Activated CD4-positive, alpha-beta memory T cell treated with anti-CD3 and anti-CD28 coated beads, Interleukin-2, amount 10 ng/mL, durations not matched to agents 7 days and 5 days (primary cell): ENCODE measurements at regions not wholly inside any gene's neighbourhood (a gene's known extent, or its start where the extent isn't known, plus 50 kb on each side); places are given as distances from the start of the nearest gene placed in this dataset.

Source experiments
- CTCF ChIA-PET: fragments of 350-600 bp; sonication (Branson Sonifier 250); formaldehyde crosslinking; loops from one replicate; lab custom pipeline; 2021; ENCODE audit warnings: antibody characterized with exemption, inconsistent platforms; lab: Charles Lee
- POLR2A ChIA-PET: fragments of 350-600 bp; sonication (Branson Sonifier 250); formaldehyde crosslinking; loops from one replicate; lab custom pipeline; 2021; ENCODE audit warnings: antibody characterized with exemption; lab: Charles Lee
- DNase-seq: peaks from one replicate; pipeline ENCODE4 v3.0.0-alpha.2; 2020
- H3K27ac Mint-ChIP-seq: one replicate; pipeline ENCODE4 v1.8.0; 2021; ENCODE audit warnings: mild to moderate bottlenecking, mixed read lengths
- H3K27me3 Mint-ChIP-seq: one replicate; pipeline ENCODE4 v1.8.0; 2021; ENCODE audit warnings: mixed read lengths
- H3K36me3 Mint-ChIP-seq: one replicate; pipeline ENCODE4 v1.8.0; 2021; ENCODE audit warnings: low read depth, mixed read lengths
- H3K4me1 Mint-ChIP-seq: one replicate; pipeline ENCODE4 v1.8.0; 2021; ENCODE audit warnings: mixed read lengths
- H3K4me3 Mint-ChIP-seq: one replicate; pipeline ENCODE4 v1.8.0; 2021; ENCODE audit warnings: mild to moderate bottlenecking, mixed read lengths
- H3K9me3 Mint-ChIP-seq: one replicate; pipeline ENCODE4 v1.8.0; 2021; ENCODE audit warnings: mixed read lengths

DNA sequence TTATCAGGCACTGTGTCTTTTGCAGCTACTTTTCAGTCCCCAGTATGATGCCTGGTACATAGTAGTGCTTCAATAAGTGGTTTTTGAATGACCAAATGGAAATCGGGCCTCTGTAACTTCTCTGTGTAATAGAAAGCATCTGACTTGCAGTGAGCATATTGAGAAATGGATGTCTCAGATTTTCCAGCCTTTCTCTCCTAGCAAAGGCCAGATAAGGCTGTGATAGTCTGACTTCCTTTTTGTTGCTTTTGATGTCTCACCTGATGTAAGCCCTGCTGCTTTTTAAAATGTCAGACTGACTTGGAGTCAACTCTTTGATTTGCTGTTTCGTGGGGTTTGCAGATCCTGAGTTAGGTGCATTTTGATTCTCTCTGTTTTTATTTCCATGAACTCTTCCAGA lies 590.0 kb upstream of the ZNF608 start:
- H3K36me3 Mint-ChIP-seq: no peaks in the 10 kb centered on the region
- ChIA-PET CTCF (no interaction called here), POLR2A (no interaction called here)
- no peaks in the 10 kb centered on the region for H3K4me1 Mint-ChIP-seq
- no peak overlapping the region for H3K4me3 Mint-ChIP-seq
- no peak overlapping the region for H3K27ac Mint-ChIP-seq
- H3K9me3 Mint-ChIP-seq: peaks cover 8% of the 10 kb centered on the region
- DNase-seq: no peak
- no peaks in the 10 kb centered on the region for H3K27me3 Mint-ChIP-seq

DNA sequence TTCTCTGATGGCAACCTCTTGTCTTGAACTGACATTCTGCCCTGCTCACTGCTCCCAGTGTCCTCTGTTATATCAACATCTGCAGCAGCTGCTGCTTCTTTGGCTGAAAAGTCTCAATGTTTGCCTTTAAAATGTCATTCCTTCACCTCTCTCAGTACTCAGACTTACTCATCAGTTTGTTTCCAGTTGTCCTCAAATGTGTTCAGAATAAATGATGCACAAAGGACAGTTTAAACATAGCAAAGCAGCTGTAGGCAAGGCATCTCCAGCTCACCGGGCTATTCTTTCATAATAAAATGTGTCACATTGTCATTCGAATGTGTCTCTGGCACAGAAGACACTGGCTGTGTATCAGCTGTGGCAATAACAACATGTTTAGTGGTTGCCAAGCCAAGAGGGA lies 590.9 kb upstream of the ZNF608 start:
- Mint-ChIP-seq H3K27me3 (no peaks in the 10 kb centered on the region), H3K4me3 (no peak overlapping the region), H3K4me1 (no peaks in the 10 kb centered on the region), H3K36me3 (no peaks in the 10 kb centered on the region), H3K9me3 (peaks cover 11% of the 10 kb centered on the region), H3K27ac (no peak overlapping the region)
- CTCF ChIA-PET: no interaction called here
- POLR2A ChIA-PET: no interaction called here
- DNase-seq: no peak

DNA sequence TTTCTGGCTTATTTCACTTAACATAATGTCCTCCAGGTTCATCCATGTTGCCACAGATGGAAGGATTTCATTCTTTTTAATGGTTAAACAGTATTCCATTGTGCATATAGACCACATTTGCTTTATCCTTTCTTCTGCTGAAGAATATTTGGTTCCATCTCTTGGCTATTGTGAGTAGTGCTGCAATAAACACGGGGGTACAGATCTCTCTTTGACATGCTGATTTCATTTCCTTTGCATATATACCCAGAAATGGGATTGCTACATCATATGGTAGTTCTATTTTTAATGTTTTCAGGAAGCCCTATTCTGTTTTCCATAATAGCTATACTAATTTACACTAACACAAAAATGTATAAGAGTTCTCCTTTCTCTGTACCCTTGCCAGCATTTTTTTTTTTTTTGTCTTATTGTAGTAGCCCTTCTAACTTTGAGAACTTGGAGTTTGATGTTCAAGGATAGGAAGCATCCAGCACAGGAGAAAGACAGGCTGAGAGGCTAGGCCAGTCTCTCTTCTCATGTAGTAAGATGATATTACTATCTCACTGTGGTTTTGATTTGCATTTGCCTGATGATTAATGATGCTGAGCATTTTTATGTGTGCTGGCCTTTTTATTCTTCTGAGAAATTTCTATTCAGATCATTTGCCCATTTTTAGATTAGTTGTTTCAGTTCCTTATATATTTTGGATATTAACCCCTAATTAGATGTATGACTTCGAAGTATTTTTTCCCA lies 592.2 kb upstream of the ZNF608 start:
- H3K9me3 Mint-ChIP-seq: peaks cover 14% of the 10 kb centered on the region
- no peaks in the 10 kb centered on the region for H3K27me3 Mint-ChIP-seq
- CTCF ChIA-PET: no interaction called here
- H3K4me3 Mint-ChIP-seq: no peak overlapping the region
- H3K27ac Mint-ChIP-seq: no peak overlapping the region
- no peak for DNase-seq
- H3K4me1 Mint-ChIP-seq: no peaks in the 10 kb centered on the region
- POLR2A ChIA-PET: no interaction called here
- no peaks in the 10 kb centered on the region for H3K36me3 Mint-ChIP-seq

DNA sequence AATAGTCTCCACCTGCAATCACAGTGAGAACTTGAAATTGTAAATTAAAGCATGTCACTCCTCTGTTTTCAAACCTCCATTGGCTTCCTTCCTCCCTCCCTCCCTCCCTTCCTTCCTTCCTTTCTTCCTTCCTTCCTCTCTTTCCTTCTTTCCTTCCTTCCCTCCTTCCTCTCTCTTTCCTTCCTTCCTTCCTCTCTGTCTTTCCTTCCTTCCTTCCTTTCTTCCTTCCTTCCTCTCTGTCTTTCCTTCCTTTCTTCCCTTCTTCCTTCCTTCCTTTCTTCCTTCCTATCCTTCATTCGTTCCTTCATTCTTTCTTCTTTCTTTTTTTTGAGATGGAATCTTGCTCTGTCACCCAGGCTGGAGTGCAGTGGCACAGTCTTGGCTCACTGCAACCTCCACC lies 595.0 kb upstream of the ZNF608 start:
- Mint-ChIP-seq H3K9me3 (peaks cover 18% of the 10 kb centered on the region), H3K27me3 (no peaks in the 10 kb centered on the region), H3K4me3 (no peak overlapping the region), H3K27ac (no peak overlapping the region), H3K36me3 (no peaks in the 10 kb centered on the region), H3K4me1 (no peaks in the 10 kb centered on the region)
- ChIA-PET CTCF (no interaction called here), POLR2A (no interaction called here)
- DNase-seq: no peak

DNA sequence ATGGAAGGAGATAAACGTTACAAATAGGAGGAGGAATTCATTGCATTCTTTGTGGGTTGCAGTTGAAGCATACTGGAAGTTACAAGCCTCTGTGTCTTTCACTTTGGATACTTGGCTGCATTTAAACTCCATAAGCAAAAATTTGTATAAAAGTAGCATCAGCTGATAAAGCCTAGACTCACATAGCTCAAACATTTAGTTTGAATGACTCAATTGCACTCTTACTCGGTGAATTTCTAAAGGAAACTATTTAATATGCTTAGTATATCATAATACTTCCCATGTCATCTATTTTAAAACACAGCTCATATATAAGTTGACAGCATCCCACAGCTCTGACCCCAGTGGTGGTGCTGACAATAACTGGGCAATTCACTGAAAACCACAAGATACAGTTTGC lies 596.6 kb upstream of the ZNF608 start:
- H3K9me3 Mint-ChIP-seq: peaks cover 23% of the 10 kb centered on the region
- no peaks in the 10 kb centered on the region for H3K4me1 Mint-ChIP-seq
- no peaks in the 10 kb centered on the region for H3K27me3 Mint-ChIP-seq
- H3K27ac Mint-ChIP-seq: no peak overlapping the region
- H3K4me3 Mint-ChIP-seq: no peak overlapping the region
- CTCF ChIA-PET: no interaction called here
- no peaks in the 10 kb centered on the region for H3K36me3 Mint-ChIP-seq
- POLR2A ChIA-PET: no interaction called here
- no peak for DNase-seq

DNA sequence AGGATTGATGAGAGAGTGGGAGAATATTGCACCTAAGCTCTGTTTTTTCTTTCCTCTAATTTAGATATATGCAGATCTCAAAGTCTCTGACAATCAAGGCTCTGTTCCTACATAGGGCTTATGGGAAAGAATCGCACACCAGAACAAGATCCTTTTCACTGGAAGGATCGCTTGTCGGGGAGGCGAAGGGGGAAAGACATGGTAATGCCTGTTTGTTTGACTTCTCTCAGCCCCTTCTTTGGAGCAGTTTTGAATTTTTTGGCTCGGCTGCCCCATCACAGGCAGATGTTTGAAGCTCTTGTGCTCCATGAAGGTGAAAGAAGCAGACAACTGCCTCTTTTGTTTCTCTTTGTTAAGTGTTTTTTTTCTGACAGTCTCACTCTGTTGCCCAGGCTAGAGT lies 599.9 kb upstream of the ZNF608 start:
- POLR2A ChIA-PET: no interaction called here
- H3K27me3 Mint-ChIP-seq: no peaks in the 10 kb centered on the region
- H3K4me3 Mint-ChIP-seq: no peak overlapping the region
- H3K36me3 Mint-ChIP-seq: no peaks in the 10 kb centered on the region
- DNase-seq: no peak
- H3K27ac Mint-ChIP-seq: no peak overlapping the region
- CTCF ChIA-PET: no interaction called here
- H3K4me1 Mint-ChIP-seq: no peaks in the 10 kb centered on the region
- H3K9me3 Mint-ChIP-seq: peaks cover 15% of the 10 kb centered on the region

DNA sequence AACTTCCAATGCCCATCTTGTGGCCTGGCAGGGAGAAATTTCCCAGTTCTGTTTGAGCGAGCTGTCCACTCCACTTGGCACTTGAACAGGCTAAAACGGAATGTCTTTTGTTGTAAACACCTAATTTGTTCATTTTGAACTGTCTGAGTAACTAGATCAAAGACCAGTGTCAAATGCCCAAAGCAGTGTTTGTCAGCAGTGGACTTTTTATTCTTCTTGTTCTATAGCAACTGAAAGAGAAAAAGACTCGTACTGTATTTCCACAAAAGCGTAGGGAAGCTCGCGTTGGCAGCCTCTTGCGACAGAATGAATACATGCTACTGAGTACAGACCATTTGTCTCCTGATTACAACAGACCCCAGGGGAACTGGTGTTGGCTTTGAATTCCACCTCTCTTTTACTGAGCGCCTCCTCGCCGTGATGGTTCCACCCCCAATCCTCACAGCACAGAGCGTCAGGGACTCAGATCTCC lies 601.8 kb upstream of the ZNF608 start:
- Mint-ChIP-seq H3K27ac (no peak overlapping the region), H3K27me3 (no peaks in the 10 kb centered on the region), H3K4me3 (no peak overlapping the region), H3K36me3 (no peaks in the 10 kb centered on the region), H3K4me1 (no peaks in the 10 kb centered on the region), H3K9me3 (peaks cover 16% of the 10 kb centered on the region)
- POLR2A ChIA-PET: no interaction called here
- CTCF ChIA-PET: no interaction called here
- no peak for DNase-seq

DNA sequence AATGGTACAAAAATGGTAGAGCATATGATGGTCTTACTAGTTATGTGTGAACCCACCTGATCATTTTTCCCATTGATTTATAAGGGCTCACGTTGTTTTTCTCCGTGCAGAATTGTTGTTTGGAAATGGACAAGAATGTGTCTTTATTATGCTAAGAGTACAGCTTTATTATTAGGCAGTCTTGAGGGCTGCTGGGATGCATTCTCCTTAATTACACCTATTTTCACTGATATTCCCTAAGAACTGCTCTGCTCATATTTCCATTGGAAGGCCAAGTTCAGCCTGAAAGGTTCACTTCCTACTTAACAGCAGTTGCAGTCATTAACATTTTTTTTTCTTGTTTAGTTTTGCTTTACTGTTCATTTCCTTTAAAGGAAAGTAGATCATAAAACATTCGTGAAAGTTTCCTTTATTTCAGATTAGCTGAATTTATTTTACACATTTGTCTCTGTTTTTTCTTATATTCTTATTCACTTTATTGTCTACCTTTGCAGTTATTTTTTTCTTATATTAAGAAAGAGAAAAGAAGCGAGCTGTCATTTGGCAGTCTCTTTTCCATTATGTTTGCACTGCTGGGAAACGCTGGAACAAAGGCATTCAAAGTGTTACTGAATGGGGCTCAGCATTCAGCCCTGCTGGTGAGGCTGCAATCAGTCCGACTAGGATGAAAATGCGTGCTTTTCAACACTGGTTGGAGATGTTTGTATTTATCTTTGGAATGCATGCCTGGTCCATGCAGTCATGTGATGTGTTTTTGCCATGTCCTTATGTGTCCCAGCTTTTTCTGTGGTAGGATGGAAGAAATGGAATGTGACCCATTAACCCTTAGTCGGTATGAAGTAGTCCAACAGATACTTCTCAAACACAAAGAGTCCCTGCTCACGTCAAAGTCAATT lies 602.7 kb upstream of the ZNF608 start:
- Mint-ChIP-seq H3K9me3 (peaks cover 17% of the 10 kb centered on the region), H3K4me1 (no peaks in the 10 kb centered on the region), H3K36me3 (no peaks in the 10 kb centered on the region), H3K27ac (no peak overlapping the region), H3K27me3 (no peaks in the 10 kb centered on the region), H3K4me3 (no peak overlapping the region)
- no peak for DNase-seq
- ChIA-PET POLR2A (no interaction called here), CTCF (no interaction called here)

DNA sequence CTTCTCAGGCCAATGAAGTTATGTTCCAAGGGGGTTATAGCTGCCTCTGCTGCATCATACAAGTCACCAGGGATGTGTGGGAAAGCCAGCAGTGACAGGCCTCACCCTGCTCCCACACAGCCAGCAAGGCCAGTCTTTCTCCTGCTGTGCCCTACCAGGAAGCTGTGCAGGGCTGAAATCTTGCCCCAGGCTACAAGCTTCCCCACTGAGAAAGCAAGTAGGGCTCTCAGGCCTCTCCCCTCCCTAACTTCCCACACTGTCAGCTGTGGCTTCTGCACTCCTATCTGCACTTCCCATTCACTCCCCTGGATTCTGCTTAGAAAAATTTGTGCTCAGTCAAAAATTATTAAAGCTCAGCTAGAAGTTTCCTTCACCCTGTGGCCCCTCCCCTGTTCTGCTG lies 611.2 kb upstream of the ZNF608 start:
- Mint-ChIP-seq H3K27ac (no peak overlapping the region), H3K4me3 (no peak overlapping the region), H3K27me3 (no peaks in the 10 kb centered on the region), H3K4me1 (no peaks in the 10 kb centered on the region), H3K36me3 (no peaks in the 10 kb centered on the region), H3K9me3 (peaks cover 20% of the 10 kb centered on the region)
- ChIA-PET CTCF (no interaction called here), POLR2A (no interaction called here)
- no peak for DNase-seq

DNA sequence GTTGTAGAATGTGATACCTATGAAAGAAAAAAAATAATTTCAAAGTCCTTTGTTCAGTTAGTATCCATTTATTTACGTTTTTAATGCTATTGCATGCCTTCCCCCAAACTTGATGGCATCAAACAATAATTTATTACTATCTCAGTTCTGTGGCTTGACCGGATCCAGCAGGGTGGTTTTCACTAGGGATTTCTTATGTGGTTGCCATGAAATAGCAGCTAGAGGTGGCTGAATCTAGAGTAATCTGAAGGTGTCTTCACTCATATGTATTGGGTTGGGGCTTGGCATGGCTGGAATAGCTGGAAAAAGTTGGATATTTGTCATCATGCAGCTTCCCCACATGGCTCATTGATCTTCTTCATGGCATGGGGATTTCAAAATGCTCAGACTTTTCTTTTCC lies 619.3 kb upstream of the ZNF608 start:
- Mint-ChIP-seq H3K27ac (no peak overlapping the region), H3K36me3 (no peaks in the 10 kb centered on the region), H3K4me1 (no peaks in the 10 kb centered on the region), H3K9me3 (peaks cover 7% of the 10 kb centered on the region), H3K27me3 (no peaks in the 10 kb centered on the region), H3K4me3 (no peak overlapping the region)
- DNase-seq: no peak
- POLR2A ChIA-PET: interaction anchor here (0.6 kb wide), 1 partner anchor 675 kb away, joined by 3 read pairs; no protein-coding TSS in a partner anchor
- CTCF ChIA-PET: no interaction called here

DNA sequence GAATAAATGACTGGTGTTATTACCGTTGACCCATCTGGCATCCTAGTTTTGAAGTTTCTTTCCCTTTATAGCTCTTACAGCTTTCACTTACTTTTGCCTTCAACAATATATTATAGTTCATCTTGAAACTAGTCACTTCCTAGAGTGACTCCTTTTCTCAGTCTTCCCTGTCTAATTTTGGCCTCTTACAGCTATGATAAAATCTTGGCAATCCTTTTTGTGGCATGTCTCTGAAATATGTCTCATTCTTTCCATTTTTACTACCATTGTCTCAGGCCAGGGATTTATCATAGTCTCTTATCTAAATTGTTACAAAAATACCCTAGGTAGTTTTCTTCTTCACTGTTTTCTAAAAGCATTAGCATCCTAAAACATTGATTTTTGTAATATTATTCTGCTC lies 621.3 kb upstream of the ZNF608 start:
- POLR2A ChIA-PET: no interaction called here
- DNase-seq: no peak
- Mint-ChIP-seq H3K36me3 (no peaks in the 10 kb centered on the region), H3K27me3 (no peaks in the 10 kb centered on the region), H3K4me1 (no peaks in the 10 kb centered on the region), H3K27ac (no peak overlapping the region), H3K4me3 (no peak overlapping the region), H3K9me3 (peaks cover 9% of the 10 kb centered on the region)
- CTCF ChIA-PET: no interaction called here

DNA sequence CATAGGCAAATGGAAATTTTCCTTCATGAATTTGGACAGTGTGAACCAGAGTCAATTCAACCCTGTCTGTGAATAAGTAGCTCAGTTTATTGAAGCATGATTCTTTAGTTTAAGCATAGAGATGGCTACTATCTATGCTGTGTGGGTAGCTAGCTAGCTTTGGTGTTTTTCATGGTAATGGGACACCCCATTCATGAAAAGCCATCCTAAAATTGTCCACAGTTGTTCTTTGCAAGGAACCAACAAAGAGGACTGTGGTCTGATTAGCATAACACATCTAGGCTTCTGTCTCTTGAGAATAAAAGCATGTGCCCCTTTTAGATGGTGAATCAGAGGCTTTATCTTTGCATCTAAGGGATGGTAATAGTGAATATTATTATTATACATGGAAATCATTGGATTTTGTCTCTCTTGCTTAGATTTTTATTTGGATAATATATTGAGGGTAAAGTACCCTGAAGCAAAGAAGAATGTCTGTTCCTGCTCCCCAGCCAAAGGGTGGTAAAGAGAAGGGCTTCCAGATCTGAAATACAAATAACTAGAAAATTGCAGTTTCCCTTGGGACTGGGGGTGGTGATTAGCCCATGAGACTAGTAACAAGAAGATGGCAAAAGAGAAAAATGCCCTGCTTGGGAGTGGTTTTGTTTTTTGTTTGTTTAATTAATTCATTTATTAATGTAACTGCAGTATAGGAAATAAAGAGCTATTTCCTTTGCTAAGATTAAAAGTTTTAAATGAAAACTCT lies 624.2 kb upstream of the ZNF608 start:
- no peak for DNase-seq
- Mint-ChIP-seq H3K27ac (no peak overlapping the region), H3K36me3 (no peaks in the 10 kb centered on the region), H3K4me3 (no peak overlapping the region), H3K9me3 (peaks cover 6% of the 10 kb centered on the region), H3K27me3 (no peaks in the 10 kb centered on the region), H3K4me1 (no peaks in the 10 kb centered on the region)
- ChIA-PET CTCF (no interaction called here), POLR2A (no interaction called here)
